ENCODE measurements at regions not wholly inside any gene's neighbourhood (a gene's known extent, or its start where the extent isn't known, plus 50 kb on each side); places are given as distances from the start of the nearest gene placed in this dataset.

GRCh38 chr12:87428701-87429277 is 600.4 kb downstream of the C12orf50 start:
- TF ChIP-seq CTCF (IDR thresholded peaks at IDR 0.05) = no peak
- TF ChIP-seq EZH2 (IDR thresholded peaks at IDR 0.05; ENCODE audit: borderline replicate concordance, insufficient read depth, low read depth, low read length, poor library complexity, severe bottlenecking) = no peak

Measured in B cell (primary cell).